Inflammatory macrophage (primary cell): ENCODE measurements at regions not wholly inside any gene's neighbourhood (a gene's known extent, or its start where the extent isn't known, plus 50 kb on each side); places are given as distances from the start of the nearest gene placed in this dataset.

Source experiments
- DNase-seq, 2 donors: peaks; one replicate each; pipeline ENCODE4 v3.0.0-alpha.2; 2020 to 2022

- no peak for DNase-seq
Observed at GRCh38 chr15:31264559-31265089, 62.0 kb upstream of the KLF13 start.

DNA sequence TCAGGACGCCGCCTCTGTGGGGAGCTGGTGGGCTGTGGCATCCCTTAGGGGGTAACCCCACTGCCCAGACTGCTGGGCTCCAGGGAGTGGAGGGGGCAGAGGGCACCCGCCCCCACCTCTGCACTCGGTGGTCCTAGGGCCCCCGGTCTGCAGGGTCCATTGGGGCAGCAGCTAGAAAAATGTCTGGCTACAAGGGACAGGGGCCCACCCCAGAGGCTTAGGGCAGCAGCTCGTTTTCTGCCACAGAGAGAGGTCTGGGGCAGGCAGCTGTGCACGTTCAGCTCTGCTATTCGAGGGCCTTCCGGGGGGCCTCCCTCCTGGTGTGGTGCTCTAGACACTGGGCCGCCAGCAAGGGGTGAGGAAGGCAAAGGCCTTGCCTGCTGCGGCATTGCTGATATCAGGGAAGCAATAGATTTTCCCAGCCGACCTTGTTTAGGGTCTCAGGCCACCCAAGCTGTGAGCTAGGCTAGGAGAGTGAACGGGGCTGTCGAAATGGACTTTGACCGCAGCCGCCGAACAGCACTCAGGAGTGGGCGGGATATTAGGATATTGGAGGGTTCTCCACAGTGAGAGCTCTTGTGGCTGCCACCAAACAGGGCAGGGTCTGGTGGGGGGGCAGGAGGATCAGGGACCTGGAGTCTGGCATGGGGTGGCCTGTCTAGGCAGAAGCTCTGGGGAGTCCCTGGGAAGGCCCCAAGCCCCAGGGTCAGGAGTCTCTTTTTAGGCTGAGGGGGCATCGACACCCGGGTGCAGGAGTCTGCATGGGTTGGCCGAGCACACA, 61.4 kb upstream of the KLF13 start:
- peak in 1 of 2 donors; percentile 60 for DNase-seq

DNA sequence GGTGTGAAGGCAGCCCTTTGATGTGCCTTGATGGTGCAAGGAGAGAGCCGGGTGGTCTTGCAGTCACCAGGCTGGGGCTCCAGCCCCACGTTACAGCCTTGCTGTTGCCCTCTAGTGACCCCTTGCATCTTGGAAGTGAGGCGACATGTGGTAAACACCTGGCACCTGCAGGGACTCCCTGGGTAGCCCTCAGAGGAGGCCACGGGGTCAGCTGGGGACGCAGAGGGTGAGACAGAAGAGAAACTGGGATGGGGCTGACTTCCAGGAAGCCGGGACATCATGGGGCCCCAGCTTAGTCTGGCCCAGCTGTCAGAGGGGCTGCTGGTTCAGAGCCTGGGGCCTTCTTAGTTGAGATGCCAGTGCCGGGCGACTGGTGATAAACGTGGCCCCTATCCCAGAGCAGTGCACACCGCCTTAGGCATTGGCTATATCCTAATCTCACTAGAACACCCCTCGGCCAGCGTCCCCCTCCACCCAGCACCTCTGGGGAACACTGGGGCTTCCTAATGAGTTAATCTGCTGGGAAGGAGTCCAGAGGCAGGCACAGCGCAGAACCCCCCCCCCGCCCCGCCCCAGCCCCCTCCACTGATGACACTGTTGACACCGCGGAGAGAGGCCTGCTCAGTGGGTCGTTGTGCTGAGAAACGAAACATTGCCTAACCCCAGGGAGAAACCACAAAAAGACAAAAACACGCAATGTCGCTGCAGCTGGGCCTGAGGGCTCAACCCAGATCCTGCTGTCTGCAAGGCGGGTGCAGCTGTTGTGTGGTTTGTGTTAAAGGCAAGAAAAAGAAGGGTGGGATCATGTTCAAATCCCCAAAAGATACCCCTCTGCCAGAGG, 60.5 kb upstream of the KLF13 start:
- DNase-seq, result peak; percentile 83 to 84

GRCh38 chr15:31266712-31267111, 59.9 kb upstream of the KLF13 start:
- no peak for DNase-seq

DNA sequence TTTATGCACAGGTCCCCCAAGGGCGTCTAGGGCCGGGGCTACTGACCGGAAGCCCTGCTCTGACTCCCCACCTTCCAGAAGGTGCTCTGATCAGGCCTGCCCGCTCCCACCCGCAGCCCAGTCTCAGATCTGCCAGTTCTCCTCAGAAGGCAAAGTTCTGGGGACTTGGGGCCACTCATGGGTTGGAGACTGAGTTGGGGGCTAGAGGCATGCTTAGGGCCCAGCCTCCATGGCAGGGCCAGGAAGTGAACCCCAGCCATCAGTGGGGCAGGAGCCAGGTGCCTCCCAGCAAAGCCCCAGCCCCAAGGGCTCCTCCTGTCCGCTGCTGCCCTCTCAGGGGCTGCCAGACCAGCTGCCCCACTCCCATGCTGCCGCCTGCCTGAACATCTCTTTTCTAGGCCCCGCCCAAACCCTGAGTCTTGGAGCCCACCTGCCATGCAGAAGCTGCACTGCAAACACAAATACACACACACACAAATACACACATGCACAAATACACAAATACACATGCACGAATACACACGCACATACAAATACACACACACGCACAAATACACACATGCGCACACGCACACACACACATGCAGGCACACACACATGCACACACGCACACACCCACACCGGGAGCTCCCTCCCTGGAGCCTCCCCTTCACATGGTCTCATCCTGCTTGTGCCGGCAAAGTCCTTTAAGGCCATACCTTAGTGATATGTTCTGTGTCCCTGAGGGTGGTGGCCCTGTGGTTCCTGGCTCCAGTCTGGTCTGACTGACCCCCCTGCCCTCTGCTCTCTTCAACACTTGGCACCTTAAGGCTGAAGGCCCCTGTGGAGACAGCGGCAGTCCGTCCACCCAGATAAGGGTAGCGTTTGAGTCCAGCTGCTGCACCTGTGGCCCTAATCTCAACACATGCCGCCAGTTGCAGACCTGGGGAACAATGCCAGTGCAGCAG, 59.2 kb upstream of the KLF13 start:
- DNase-seq, result no peak

DNA sequence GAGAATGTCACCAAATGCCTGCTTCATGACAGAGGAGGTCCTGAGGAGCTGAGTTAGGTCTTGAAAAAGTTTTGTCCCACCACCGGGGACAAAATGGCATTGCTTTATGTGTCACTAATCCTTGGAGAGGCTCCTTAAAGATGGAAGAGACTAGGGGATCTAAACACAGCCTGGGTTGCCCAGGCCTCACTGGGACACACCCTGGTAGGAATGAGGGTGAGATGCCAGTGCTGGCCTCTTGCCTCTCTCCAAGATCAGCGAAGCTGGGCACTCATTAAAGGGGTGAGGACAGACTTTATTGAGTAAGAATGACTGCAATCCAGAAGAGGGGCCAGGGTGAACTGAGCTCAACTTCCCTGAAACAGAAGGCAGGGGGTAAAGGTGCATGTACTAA, 58.5 kb upstream of the KLF13 start:
- peak; percentile 50 to 54 for DNase-seq

DNA sequence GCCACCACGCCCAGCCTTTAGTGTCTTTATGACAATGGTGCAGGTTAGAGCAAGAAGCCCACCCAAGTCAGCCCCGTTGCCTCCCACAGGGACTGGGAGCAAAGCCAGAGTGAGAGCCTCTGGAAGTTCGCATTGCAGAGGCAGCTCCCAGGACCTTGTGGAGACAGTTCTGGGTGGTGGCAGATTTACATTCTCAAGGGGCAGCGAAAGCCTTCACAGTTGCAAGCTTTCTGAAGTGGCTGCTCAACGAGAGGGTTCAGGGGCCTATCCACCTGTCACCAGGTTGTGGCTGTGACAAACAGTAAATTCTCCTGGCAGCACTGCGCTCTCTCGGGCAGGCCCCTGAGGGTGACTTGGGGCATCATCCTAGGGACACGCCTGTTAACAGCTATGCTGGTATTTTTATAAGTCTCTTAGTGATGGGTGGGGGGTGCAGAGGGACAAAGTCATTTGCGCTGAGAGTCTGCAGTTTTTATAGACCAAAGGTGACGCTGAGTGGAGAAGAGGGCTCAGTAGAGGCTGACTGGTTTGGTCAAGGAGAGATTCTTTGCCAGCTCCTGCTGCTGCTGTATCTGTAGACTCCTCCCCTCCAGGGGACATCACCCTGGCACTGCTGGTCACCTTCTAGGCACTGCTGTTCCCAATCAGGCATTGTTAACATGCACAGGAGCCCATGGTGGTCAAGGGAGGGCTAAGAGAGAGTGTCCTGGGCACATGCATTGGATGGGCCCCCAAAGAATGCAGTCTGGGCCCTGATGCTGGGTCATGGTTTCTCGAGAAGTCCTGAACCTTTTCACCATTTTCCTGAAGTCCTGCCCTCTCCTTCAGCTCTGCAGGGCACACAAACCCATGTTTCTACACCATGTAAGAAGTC, 57.5 kb upstream of the KLF13 start:
- no peak for DNase-seq

DNA sequence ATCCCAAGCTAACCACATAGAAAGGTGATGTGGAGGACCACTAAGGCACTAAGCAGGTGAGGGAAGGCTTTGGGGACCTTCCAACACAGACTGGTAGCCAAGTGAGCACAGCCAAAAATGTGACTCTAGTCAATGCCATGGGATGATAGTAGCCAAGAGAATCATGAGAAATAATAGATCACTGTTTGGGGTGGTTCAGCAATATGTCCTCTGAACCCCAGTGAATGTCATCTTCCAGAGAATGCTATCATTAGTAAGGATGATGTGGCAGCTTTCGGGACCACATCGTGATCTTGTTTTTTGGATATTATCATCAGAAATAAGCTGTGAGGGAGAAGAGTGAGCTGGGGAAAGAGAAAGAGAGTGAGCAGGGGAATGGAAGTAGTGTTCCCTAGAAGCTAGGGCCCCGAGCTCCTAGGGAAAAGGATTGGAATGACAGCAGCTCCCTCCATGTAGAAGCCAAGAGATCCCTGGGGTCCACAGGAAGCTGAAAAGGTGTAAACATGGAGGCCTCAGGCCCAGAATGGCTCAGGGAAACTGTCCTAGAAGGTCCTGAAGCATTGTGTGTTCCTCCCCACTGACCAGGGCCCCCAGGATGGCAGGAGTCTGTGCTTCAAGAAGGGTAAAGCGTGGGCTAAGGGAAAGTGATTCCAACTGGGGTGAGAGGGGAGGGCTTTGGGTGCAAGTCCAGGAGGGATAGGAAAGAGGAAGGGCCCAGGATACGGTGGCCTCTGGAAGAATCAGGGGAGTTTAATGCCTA, 56.6 kb upstream of the KLF13 start:
- no peak for DNase-seq

GRCh38 chr15:31270767-31271166, 55.9 kb upstream of the KLF13 start:
- peak; percentile 37 to 67 for DNase-seq

GRCh38 chr15:31271224-31271635, 55.4 kb upstream of the KLF13 start:
- DNase-seq, result no peak

DNA sequence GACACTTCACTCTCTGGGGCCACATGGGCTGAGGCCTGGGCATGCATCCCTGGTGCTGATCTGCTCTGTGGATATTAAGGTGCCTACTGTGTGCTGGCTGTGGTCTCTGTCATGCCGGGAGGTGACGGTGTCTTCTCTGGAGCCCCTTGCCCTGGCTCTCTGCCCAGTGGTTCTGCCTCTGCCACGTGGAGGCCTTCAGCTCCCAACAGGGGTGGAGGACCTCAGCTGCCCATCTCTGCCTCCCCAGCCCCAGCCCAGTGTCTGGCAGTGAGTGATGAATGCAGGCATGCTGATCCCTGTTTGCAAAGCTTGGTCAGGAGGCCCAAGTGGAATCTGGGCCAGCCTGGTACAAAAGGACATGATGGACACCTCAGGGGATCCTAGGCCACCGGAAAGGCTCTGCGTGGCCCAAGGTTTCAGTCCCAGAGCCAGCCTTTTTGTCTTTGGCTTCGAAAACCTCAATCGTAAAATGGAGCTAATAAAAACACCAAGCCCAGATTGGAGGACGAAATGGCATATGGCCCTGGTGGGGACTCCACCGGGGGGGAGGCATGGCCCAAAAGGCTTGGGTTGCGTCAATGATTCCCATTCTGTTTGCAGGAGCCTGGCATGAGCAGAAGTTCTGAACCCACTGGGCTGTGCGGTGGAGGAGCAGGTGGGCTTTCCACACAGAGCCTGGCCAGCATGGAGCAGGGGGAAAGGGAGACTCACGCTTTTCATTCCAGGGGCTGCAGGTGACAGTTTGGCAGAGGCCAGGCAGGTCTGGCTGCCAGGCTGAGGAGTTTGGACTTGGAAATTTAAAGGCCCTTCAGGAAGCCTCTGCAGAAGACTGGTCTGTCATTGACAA, 54.7 kb upstream of the KLF13 start:
- DNase-seq, result no peak

- peak; percentile 53 to 64 for DNase-seq
Observed at GRCh38 chr15:31272558-31273257, 53.9 kb upstream of the KLF13 start.

DNA sequence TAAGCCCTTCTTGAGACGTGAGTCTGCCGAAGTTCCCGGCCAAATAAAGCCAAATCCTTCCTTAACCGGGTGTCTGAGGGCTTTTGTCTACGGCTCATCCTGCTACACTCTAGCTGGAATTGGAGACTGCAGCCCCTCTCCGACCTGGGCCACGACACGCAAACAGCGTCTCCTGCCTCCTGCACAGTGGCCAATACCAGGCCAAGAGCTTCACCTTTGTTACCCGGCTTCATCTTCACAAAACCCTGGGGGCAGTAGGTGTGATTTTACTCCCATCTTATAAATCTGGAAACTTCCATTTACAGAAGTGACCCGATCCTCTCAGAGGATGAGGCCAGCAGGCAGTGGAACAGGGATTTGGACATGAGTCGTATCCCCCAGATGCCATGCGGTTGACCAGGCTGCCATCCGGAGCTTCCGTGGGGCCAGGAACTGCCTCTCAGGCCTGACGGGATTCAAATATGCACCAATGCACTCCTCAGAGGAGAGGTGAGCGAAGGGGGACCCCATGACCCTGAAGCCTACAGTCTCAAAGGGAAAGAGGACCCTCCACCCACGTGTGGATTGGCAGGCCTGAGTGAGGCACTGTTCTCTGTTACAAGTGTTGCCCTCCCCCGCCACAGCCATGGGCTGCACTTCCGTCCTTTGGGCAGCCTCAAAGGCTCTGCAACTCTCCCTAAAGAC, 53.2 kb upstream of the KLF13 start:
- DNase-seq, result peak in 1 of 2 donors; percentile 50

GRCh38 chr15:31274496-31275330, 51.9 kb upstream of the KLF13 start:
- DNase-seq, result no peak

GRCh38 chr15:31275331-31276262, 51.0 kb upstream of the KLF13 start:
- DNase-seq, result no peak

- no peak for DNase-seq
Observed at GRCh38 chr15:31276596-31277298, 49.9 kb upstream of the KLF13 start.
